ENCODE measurements at regions not wholly inside any gene's neighbourhood (a gene's known extent, or its start where the extent isn't known, plus 50 kb on each side); places are given as distances from the start of the nearest gene placed in this dataset.

DNA sequence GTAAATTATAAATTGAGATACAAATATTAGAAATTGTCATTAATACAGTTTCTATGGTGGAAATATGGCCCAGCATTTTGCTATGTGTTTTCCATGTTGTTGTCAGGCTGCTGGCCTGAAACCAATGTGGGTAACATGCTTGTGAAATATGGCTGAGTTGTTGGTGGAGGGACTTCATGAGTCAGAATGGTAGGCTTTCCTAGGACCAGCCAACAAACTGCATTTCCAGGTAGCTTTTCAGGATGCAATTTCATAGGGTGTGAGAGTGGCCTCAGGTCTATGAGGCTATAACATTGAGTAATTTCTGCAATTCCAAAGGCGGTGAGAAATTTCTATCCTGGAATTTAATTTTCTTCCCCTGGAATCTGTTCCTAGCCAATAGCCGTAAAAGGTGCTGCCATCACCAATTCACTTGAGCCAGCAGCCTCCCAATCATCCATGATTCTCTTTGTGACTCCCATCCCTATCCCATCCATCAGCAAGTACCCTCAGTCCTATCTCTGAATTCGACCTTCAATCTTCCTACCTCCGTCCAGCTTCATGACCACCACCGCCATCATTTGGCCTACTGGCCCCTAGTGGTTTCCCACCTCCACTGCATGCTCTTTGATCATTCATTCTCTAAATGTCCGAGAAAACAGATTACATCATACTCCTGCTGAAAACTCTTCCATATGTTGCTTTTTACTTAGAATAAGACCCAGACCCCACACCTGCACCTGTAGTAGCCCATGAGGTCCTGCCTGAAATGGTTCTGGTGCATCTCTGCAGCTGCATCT is 276.6 kb upstream of the CFAP20DC start:
- no peak for DNase-seq

DNA sequence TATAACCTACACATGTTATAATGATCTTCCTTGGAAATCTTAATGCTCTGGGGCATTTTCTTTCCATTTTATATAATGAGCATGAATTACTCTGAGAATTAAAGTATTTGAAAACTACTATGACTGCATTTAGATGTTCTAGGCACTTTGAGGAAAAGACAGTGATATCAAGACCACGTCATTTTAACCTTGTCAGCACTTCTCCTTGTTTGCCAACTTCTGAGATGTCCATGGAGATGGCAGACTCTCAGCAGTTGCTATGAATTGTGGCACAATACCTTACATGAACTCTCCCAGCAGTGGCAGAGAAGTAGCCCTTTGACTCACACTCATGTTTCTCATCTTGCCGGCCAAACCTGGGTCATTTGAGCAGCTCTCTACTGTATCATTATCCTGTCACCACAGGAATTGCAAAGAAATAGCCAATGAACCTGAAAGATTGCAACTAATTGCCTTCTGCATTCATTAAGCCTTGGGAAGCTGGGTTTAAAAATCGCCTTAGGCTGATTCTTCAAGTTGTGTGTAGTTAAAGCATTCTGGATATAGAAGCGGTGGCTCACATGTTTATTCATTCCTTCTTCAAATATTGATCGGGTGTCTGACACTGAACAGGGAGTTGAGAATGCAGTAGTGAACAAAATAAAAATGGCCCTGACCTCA is 272.2 kb upstream of the CFAP20DC start:
- no peak for DNase-seq

DNA sequence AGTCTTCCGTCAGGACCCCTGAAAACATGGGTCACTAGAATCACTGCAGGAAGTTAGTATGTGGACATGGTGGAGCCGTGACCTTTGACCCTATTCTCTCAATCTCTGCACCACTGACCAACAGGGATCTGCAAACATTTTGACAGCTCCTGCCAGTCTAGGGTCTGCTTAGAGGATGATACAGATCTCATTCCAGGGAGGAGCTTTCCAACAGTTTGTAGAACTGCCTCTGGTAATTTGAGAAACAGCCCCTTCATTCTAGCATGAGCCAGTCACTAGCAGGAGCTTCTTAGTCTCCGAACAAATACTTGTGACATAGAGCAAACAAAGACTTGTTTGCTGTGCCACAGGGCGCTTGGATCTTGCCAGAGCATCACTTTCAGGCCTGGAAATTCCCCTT is 270.3 kb upstream of the CFAP20DC start:
- no peak for DNase-seq

GRCh38 chr3:59319442-59319841 is 269.6 kb upstream of the CFAP20DC start:
- no peak for DNase-seq

DNA sequence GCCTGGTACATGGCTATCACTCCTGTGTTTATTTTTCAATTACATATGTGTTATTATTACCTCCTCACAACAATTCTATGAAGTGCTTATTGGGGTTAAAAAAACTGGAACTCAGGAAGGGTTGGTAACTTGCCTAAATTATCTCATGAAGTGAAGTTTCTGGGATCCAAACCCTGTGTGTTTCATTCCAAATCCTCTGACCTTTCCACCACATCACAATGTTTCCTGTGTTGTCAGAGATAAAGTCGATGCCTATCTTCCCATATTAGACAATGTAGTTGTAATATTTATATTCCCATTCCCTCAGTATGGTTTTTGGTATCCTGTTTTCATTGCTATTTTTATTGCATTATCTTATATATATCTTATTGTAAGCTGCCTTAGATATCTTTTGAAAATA is 269.1 kb upstream of the CFAP20DC start:
- no peak for DNase-seq

DNA sequence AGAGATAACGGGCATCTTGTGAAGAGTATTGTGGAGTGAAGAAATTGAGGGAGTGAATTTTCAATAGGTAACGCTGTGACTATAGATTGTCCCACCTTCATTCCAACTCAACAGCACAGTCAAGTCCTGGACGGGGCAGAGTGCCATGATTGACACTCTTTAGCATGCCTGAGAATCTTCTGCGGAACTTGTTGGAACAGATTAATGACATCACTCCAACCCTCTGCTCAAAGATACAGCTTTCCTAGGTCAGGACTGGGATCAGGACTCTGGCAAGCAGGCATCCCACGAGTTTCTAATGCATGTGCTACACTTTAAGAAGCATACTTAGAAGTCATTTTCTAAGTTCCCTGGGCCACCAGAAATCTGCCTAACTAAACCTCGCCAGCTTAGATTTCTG is 267.6 kb upstream of the CFAP20DC start:
- no peak for DNase-seq

DNA sequence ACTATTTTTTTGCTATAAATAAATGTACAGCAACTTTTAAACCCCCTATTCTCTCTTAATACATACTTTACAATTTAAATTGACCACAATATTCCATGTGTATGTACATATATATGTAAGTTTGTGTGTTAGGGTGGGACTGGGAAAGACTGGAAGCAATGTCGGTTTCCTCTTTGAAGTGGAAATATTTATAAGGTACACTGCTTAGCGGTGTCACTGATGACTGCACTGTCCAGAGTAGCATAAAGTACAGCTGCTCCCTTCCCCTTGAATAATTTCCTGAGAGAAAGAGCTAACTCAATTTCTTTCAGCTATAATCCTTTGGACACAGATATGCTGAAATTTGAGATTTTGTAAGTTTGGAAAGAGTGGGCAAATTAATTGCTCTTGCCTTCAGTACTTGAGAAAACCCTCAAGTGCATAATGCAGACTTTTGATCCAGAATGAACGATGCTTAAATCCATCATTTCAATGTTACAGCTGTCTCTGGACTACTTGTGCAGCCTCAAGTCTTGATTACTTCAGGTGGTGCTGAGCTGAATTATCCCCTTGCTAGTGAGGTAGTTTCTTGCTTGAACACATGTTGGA is 267.0 kb upstream of the CFAP20DC start:
- no peak for DNase-seq

DNA sequence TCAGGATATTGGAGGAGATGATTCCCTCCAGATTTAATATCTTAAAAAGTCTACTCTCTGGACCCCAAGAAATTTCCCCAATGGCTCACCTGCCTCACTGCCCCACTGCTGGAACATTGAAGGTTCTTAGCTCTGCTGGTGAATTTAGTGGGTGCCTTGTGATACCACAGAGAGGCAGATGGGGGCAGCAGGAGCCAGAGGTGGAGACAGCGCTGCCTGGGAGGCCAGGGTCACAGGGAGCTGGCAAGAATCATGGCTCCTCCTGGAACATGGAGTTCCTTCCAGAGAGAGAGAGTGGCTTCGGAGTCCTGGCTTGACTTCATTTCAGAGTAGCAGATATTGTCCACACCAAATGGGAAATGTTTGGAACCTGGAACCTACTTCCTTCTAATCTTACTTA is 263.5 kb upstream of the CFAP20DC start:
- no peak for DNase-seq

DNA sequence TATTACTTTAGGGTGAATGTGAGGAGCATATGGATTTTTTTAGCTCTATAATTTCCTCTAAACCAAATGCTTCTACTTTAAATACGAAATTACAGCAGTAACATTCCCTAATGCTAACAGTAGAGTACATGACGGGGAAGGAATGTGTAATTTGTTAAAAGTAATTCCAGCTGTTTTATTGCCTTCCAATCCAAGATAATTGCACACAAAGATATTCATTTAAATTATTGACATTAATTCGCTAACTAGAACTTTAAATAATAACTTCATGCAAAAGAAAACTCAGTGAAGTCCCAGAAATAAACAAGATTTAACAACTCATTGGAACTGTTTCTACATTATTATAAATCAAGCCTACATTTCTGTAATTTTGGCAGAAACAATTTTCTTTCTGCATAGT is 261.4 kb upstream of the CFAP20DC start:
- DNase-seq = no peak

DNA sequence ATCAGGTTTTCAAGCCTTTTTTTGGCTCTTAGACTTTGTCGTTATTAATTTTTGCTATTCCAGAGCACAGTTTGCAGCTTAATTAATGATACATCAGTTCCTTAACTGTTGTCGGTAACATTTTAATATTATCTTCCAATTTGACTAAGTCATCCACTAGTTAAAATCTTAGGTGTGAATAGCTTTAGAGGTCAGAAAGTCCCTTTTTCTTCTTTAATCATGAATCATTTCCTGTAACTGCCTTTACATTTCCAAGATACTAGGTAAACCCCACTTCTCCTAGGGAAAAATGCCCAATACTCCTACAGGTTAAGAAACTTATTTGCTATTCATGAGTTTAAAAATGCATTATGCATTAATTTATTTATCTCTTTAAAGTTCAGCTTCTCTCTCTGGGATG is 260.9 kb upstream of the CFAP20DC start:
- DNase-seq = no peak

DNA sequence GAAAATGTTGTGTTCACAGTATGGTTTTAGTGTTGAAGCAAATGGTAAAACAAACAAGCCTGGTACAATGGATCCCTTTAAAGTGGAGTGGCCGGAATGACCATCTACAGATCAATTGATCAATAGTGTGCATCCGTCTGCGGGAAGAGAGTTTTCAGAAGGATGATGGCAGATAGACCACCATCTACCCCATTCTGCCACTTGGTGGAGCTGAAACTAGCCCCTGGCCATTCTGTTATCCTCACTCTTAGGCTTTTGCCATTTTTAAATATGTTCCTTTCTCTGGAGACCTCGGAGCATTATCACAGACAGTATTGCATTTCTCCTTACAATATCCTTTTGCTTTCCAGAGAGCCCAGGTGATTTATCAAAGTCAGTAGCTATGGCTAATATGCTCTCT is 258.9 kb upstream of the CFAP20DC start:
- no peak for DNase-seq

DNA sequence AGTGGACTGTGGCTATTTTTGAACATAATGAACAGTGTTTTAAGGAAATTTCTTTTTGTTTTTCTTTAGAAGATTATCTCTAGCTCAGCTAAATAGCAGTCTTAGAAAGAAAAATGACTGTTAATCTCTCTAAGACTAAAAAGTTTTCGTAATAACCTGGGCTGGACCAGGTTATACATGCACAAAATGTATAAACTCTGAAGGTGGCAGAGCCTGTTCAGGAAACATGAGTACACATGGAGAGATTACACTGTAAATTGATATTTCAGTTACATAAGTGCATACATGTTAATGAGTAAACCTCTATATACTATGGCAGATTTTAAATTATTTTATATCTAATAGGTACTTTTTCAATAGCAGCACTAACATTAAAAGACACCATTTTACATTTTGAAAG is 258.2 kb upstream of the CFAP20DC start:
- no peak for DNase-seq

GRCh38 chr3:59306436-59306835 is 256.6 kb upstream of the CFAP20DC start:
- DNase-seq = no peak

DNA sequence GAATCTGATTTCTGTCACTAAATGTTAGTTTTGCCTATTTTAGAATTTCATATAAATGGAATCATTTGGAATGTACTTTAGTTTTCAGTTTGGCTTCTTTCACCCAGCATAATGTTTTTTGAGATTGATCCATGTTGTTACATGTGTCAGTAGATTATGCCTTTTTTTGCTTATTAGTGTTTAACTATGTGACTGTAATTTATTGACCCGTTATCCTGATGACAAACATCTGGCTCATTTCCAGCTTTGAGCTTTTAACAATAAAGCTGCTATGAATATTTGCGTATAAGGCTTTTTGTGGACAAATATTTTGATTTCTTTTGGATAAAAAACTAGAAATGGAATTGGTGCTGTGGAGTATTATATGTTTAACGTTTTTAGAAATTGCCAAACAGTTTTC is 254.5 kb upstream of the CFAP20DC start:
- DNase-seq = no peak

DNA sequence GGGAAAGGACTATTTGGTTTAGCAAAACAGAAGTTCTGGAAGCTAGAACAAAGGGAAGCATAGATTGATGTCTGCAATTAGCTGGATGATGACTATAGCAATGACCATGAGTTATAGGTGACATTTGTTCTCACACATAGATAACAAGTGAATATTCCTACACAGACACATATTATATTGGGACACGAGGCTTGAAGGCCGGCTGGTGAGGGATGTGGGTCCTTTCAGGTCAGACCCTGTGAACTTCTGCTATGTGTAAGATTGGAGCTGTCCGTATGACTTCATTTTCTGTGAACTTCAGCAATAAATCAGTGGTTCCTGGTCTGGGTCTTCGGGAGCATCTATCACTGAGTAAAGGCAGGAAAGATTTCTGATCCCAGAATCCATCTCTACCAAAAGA is 253.6 kb upstream of the CFAP20DC start:
- DNase-seq = no peak

GRCh38 chr3:59302442-59302841 is 252.6 kb upstream of the CFAP20DC start:
- DNase-seq = no peak

DNA sequence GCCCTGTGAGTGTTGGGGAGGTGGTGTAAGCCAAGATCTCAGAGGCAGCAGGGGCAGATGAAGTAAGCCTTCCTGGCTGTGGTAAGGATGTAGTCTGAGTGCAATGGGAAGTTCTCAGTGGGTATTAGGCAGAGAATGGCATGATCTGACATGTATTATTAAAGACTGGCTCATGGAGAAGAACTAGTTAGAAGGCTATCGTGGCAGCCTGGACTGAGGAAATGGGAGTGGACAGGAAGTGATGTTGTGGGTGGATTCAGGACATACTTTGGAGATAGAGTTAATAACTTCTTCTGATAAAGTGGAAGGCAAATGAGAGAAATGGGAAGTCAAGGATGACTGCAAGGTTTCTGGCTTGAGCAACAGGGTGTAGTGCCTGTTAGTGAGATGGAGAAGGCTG is 250.9 kb upstream of the CFAP20DC start:
- no peak for DNase-seq

- DNase-seq = no peak
Observed at GRCh38 chr3:59299561-59299960, 249.7 kb upstream of the CFAP20DC start.

- DNase-seq = no peak
Observed at GRCh38 chr3:59290358-59290757, 240.5 kb upstream of the CFAP20DC start.

- DNase-seq = no peak
Observed at GRCh38 chr3:59289831-59290230, 240.0 kb upstream of the CFAP20DC start.

DNA sequence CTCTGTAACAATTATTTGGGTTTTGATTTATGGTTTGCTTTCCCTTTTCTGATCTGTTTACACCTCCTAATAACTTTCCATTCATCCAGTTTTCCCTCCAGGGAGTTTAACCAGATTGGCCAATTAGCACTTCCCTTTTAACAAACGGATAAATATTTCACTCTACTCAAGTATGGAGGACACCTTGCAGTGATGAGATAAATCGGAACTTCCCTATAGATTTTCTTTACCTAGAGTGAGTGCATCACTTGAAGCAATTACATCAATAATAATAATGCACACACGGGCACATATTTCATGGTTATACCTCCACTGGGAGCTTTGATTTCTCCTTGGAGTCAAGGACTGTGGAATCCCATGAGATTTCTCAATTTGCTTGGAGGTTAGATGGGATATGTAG is 239.1 kb upstream of the CFAP20DC start:
- no peak for DNase-seq

GRCh38 chr3:59286791-59287531 is 237.1 kb upstream of the CFAP20DC start:
- DNase-seq = no peak

DNA sequence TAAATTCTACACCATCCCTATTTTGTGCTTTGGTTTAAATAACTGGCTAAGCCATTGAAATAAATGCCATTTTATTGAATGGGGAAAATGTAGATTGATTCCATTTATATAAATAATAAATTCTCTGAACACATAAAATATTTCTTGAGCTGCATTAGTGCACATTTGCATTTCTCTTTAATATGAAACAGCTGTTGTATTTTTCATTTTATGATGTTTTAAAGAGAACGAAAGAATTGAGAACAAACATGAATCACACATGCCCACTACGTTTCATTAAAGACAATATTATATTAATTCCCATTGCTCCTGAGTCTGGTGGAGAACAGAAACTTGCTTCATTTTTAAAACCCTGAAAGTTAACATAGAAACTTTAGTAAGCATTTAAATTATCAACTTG is 235.7 kb upstream of the CFAP20DC start:
- DNase-seq = no peak

DNA sequence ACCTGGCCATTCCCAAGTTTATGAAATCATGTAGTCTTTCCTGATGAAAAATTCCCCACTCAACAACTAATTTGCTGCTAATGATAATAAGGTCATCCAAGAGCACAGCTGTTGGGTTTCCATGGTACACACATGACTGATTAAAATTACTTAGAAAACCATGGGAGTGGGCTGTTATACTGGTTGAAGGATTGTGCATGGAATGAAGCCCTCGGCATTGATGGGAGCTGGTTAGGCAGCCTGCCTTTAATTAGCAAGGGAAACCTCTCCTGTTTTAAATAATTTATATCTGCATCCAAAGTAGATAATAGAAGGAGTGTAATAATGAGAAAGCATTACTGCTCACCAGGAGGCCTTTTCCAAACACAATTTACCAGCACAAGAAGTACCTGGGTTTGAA is 235.1 kb upstream of the CFAP20DC start:
- DNase-seq = no peak
